C1 segment of cervical spinal cord (tissue), 14 donors: ENCODE measurements at regions not wholly inside any gene's neighbourhood (a gene's known extent, or its start where the extent isn't known, plus 50 kb on each side); places are given as distances from the start of the nearest gene placed in this dataset.

ENCODE experiments used
- DNase-seq, 14 donors: peaks; one replicate each; lab custom pipeline; 2025; lab: John Stamatoyannopoulos, UW

DNA sequence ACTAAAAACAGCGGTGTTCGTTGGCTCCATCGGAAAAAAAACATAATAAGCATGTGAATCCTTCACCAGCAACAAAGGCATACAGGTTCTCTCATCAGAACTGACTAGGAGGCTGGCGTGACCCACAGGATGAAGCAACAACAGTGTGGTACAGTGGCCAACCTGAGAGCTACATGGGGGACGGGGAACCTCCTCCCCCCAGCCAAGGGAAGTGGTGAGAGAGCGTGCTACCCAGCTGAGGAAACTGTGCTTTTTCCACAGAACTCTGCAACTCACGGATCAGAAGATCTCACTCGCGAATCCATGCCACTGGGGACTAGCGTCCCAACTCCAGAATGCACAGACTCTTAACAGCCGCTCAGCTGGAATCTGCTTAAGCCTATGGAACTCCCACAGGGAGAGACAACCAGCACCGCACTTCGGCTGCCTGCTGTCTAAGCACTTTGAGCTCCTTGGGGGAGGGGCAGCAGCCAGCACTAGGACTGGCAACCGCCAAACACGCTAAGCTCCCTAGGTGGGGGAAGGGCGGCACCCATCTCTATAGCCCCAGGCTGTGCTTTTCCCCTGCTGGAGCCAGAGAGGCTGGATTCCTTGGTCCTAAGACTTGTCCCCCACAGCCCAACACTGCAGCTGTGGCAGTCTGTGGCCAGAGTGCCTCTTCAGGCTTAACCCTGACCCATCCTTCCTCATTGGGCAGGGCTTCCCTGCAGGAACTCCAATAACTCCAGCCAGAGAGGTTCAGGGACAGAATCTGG is 538.3 kb upstream of the BTBD3 start:
- DNase-seq, result no peak

- DNase-seq, result no peak
Measured at GRCh38 chr20:11380283-11380682, 537.4 kb upstream of the BTBD3 start.

DNA sequence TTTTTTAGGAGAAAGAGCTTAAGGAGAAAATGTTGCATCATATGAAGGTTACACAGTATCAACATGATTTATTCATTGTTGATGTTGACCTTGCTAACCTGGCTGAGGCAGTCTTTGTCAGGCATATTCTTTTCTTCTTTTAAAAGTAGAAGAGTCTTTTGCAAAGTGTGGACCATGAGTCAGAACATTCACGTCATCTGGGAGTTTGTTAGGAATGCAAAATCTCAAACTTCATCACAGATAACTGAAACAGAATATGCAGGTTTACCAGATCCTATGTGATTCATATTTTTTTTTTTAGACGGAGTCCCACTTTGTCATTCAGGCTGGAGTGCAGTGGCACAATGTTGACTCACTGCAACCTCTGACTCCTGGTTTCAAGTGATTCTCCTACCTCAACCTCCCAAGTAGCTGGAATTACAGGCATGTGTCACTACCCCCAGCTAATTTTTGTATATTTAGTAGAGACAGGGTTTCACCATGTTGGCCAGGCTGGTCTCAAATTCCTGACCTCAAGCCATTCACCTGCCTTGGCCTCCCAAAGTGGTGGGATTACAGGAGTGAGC is 530.4 kb upstream of the BTBD3 start:
- no peak for DNase-seq

- no peak for DNase-seq
Measured at GRCh38 chr20:11389186-11389585, 528.5 kb upstream of the BTBD3 start.

- DNase-seq, result no peak
Measured at GRCh38 chr20:11391591-11391990, 526.1 kb upstream of the BTBD3 start.

- no peak for DNase-seq
Measured at GRCh38 chr20:11394145-11394833, 523.4 kb upstream of the BTBD3 start.

- DNase-seq, result no peak
Measured at GRCh38 chr20:11395581-11395980, 522.1 kb upstream of the BTBD3 start.

DNA sequence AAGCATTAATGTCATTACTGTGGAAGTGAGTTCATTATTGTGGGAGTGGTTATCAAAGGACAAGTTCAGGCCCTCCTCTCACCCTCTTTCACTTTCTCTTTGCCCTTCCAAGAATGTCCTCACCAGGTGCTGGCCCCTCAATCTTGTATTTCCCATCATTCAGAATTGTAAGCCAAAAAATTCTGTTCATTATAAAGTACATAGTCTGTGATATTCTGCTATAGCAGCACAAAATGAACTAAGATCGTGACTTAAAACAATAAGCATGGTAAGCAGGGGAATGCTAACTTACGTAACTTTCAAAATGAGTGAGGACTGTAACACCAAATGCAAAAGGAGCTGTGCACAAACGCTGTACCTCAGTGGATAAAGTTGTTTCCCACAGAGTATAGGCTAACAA is 515.7 kb upstream of the BTBD3 start:
- no peak for DNase-seq

DNA sequence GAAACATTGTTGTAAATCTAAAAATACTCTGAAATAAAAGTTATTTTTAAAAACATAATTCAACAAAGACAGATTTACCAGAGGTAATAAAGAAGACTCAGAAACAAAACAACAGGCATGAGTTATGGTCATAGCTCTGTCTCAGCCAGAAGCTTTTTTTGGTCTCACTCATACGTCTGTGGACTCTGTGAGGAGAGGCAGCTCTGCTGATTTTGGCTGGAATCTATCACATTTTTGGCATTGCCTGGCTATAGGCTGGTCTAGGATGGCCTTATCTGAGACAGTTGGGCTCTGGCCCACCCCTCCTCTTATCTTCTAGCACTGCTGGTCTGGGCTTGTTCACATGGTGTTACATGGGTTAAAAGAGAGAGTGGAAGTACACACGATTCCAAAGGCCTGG is 514.0 kb upstream of the BTBD3 start:
- DNase-seq, result no peak

GRCh38 chr20:11406877-11407276 is 510.8 kb upstream of the BTBD3 start:
- no peak for DNase-seq

GRCh38 chr20:11409561-11409960 is 508.1 kb upstream of the BTBD3 start:
- DNase-seq, result no peak

DNA sequence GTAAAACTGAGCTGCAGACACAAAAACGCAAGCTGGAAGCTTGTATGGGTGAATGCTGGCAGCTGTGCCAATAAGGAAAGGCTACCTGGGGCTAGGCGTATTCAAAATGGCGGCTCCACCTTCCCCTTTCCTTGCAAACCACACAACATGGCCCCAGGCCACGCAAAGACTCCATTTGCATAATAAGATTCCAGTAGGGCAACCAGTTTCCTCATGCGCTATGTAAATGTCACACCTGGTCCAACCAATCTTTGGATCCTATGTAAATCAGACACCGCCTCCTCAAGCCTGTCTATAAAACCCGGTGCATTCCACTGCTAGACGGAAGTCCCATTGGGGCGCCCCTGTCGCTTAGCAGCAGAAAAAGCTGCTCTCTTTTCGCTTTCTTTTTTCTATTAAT is 505.9 kb upstream of the BTBD3 start:
- DNase-seq, result no peak

GRCh38 chr20:11426948-11427347 is 490.7 kb upstream of the BTBD3 start:
- DNase-seq, result no peak

DNA sequence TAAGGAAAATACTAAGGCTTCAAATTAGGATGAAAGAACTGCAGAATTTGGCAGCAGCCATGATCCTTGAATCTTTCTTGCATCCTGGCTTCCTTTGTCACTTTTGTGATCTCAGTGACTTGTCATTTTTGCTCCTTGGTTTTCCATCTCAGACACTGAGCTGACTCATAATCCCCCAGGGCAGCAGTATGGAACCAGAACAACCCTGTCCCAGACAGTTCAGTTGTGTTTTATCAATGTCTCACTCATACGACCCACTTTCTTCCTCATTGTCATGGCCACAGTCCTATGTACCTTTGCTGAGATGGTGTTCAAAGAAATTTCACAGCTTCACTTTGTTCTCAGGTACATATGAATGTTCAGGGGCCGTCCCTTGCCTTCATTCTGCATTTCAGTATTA is 488.5 kb upstream of the BTBD3 start:
- no peak for DNase-seq

- DNase-seq, result no peak
Measured at GRCh38 chr20:11429889-11430519, 487.7 kb upstream of the BTBD3 start.

DNA sequence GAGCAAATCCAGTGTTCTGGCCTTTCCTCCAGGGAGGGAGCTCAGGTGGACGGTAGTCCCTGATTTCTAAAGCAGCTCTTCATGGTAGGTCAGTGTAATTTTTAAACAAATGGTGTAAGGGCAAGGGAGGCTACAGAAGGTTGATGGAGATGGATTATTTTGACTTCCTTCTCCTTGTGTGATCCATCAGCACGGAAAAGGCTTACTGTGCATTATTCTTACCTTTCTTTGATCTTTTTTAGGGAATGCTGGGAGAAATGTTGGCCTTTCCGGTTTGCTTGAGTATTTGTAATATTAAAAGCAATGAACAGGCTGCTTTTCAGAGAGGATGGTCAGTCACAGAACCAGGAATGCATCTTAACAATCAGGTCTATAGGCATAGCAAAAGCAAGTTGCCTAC is 487.0 kb upstream of the BTBD3 start:
- DNase-seq, result no peak

DNA sequence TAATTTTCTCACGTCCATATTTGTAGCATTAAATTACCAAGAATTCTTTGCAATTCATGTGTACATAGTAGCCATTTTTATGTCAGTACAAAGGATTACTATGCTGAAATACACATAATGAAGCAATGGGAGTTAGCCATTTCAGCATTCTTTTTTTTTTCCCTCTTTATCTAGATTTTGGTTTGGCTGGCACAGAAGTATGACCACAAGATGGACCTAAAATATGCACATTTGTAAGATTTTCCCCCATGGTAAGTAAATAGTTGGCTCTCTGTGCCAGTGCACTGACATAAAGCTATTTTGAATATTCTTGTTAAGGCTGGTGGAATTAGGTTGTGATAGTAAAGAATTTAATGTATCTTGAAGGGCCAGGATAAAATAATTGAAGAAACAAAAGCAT is 486.1 kb upstream of the BTBD3 start:
- no peak for DNase-seq

- DNase-seq, result no peak
Measured at GRCh38 chr20:11432407-11432806, 485.3 kb upstream of the BTBD3 start.

DNA sequence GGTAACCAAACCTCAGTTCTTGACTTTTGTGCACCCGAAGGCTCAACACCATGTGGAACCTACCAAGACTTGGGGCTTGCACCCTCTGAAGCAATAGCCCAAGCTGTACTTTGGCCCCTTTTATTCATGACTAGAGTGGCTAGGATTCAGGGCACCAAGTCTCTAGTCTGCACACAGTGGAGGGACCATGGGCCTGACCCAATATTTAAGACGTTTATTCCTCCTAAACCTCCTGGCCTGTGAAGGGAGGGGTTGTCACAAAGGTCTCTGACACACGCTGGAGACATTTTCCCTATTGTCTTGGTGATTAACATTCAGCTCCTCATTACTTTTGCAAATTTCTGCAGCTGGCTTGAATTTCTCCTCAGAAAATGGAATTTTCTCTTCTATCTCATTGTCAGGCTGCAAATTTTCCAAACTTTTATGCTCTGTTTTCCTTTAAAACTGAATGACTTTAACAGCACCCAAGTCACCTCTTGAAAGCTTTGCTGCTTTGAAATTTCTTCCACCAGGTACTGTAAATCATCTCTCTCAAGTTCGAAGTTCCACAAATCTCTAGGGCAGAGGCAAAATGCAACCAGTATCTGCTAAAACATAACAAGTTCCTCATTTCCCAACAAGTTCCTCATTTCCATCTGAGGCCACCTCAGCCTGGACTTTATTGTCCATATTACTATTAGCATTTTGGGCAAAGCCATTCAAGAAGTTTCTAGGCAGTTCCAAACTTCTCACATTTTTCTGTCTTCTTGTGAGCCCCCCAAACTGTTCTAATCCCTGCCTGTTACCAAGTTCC is 481.4 kb upstream of the BTBD3 start:
- DNase-seq, result no peak

GRCh38 chr20:11437090-11437489 is 480.6 kb upstream of the BTBD3 start:
- DNase-seq, result no peak

DNA sequence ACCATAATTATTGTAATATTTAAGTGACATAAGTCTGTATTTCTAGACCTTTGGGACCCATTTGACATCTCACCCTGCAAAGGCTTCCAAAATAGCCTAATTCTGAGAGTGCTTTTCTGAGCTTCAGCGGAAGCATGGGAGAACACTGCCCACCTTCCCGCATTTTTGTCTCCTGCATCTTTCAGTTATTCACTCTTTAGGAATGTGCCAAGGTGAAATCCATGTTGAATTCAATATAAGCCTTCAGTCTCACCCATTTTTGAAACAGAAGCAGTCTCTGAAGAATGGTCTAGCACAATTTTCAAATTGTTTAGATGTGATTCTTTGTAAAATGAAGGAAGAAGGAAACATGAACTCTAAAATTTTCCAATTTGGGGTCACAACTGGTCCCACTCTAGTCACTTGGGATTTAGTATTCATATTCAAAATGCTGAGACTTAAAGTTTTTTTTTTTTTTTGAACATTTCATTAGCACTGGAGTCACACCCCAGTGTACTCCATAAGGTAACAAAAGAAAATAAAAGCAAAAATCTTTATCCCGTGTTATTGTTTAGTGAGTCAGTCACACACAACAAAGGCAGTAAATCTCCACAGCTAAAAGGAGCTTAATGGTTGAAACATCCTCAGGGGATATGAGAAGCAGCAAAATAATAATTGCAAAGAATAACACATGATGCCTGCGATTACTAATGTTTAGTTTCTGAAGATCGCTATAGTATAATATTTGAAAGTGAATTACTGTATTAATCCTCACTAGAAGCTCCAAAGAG is 479.9 kb upstream of the BTBD3 start:
- DNase-seq, result no peak
